ENCODE measurements at regions not wholly inside any gene's neighbourhood (a gene's known extent, or its start where the extent isn't known, plus 50 kb on each side); places are given as distances from the start of the nearest gene placed in this dataset.
"Not testable (repeated sequence)": the region's sequence is repeated elsewhere in the genome, so short reads cannot be mapped to it uniquely, and the experiment has no call there.

DNA sequence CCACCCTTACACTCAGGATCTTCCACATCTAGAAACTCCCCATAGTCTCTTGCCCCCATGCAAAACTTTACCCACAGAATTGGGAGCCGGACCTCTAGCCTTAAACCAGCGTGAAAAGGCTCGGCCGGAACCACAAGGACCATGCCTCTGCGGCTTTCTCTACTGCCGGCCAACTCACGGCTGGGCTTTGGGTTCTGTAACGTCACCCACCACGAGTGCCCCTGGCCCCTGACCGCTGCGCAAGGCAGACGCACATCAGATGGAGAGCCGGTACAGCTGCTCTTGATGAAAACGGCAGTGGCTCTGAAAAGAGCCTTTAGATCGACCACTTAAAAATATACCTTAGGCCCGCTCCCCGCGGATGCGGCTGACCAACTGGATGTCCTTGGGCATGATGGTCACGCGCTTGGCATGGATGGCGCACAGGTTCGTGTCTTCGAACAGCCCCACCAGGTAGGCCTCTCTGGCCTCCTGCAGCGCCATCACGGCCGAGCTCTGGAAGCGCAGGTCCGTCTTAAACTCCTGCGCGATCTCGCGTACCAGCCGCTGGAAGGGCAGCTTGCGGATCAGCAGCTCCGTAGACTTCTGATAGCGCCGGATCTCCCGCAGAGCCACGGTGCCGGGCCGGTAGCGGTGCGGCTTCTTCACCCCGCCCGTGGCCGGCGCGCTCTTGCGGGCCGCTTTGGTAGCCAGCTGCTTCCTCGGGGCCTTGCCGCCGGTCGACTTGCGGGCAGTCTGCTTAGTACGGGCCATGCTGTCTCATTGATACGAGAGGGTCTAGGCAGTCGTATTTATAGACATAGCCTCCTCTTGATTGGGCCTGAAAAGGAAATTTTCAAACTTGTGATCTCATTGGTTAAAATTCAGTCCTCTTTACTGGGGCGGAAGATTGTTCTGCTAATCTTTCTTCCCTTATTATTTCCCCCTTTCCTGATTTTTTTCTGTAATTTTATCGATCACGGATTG lies 66.3 kb downstream of the FAM72C start:
- H3K4me3 ChIP-seq (ENCODE audit: low read depth, low read length): peak overlapping the region; percentile 60
- not testable (repeated sequence) for H3K36me3 ChIP-seq (ENCODE audit: control insufficient read depth, insufficient read depth, low read length); H3K27ac ChIP-seq (ENCODE audit: low read depth, low read length); H3K9ac ChIP-seq (ENCODE audit: low read length); H3K4me1 ChIP-seq (ENCODE audit: control insufficient read depth, insufficient read depth, low read length); H3K27me3 ChIP-seq (ENCODE audit: control insufficient read depth, insufficient read depth, low read length); H3K9me3 ChIP-seq (ENCODE audit: control insufficient read depth, insufficient read depth, low read depth, low read length)

DNA sequence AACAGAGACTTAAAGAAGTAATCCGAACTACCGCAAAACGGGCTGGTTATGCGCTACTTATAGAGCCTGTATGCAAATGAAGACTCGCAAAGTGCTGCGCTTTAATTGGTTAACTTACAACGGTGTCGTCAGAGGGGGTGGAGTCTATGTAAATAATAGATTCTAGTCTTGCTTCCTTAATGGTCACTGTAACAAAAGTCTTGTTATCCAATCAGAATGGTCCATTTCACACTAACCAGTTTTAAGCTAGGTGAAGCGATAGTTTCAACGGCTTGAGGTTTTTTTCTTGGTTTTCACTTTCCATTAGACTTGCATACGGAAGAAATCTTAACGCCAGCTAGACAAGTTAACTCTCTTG lies 67.2 kb downstream of the FAM72C start:
- H3K9ac ChIP-seq (ENCODE audit: low read length); H3K27ac ChIP-seq (ENCODE audit: low read depth, low read length); H3K9me3 ChIP-seq (ENCODE audit: control insufficient read depth, insufficient read depth, low read depth, low read length); H3K36me3 ChIP-seq (ENCODE audit: control insufficient read depth, insufficient read depth, low read length); H3K4me1 ChIP-seq (ENCODE audit: control insufficient read depth, insufficient read depth, low read length); H3K27me3 ChIP-seq (ENCODE audit: control insufficient read depth, insufficient read depth, low read length): not testable (repeated sequence)
- H3K4me3 ChIP-seq (ENCODE audit: low read depth, low read length): peak overlapping the region; percentile 48

DNA sequence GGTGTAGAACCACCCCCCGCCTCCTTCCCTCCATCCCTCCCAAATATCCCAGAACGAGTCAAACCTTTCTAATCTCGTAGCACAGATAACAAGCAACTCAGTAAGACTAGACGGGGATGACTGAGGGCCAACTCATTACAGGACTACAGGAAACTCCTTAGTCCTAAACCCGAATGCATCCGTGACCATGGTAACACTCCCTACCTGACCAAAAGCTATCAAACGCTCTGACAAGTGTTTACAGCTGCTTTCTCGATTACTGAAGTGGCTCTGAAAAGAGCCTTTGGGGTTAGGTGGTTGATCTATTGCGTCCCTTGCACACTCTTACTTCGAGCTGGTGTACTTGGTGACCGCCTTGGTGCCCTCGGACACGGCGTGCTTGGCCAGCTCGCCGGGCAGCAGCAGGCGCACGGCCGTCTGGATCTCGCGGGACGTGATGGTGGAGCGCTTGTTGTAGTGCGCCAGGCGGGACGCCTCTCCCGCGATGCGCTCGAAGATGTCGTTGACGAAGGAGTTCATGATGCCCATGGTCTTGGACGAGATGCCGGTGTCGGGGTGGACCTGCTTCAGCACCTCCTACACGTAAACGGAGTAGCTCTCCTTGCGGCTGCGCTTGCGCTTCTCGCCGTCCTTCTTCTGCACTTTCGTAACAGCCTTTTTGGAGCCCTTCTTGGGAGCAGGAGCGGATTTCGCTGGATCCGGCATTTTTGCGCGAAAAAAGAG lies 67.7 kb downstream of the FAM72C start:
- not testable (repeated sequence) for H3K9me3 ChIP-seq (ENCODE audit: control insufficient read depth, insufficient read depth, low read depth, low read length); H3K27ac ChIP-seq (ENCODE audit: low read depth, low read length); H3K27me3 ChIP-seq (ENCODE audit: control insufficient read depth, insufficient read depth, low read length); H3K36me3 ChIP-seq (ENCODE audit: control insufficient read depth, insufficient read depth, low read length); H3K9ac ChIP-seq (ENCODE audit: low read length); H3K4me1 ChIP-seq (ENCODE audit: control insufficient read depth, insufficient read depth, low read length)
- H3K4me3 ChIP-seq (ENCODE audit: low read depth, low read length): peak overlapping the region; percentile 48

DNA sequence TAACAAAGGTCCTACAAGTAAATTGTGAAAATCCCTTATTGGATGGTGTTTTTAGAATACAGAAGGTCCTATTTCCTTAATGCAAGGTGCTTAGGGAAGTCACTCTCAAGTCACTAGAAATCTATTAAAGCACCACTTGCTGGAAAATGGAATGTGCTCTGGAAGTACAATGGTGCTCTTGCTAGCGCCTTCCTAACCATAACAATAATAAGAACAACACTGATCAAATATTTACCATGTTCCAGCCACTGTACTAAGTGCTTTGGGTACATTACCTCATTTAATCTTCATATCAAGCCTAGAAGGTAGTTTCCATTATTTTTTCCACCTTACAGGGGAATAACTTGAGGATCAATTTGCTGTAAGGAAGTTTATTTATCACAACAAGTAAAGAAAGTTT lies 75.4 kb downstream of the FAM72C start:
- not testable (repeated sequence) for H3K9ac ChIP-seq (ENCODE audit: low read length); H3K27me3 ChIP-seq (ENCODE audit: control insufficient read depth, insufficient read depth, low read length); H3K4me3 ChIP-seq (ENCODE audit: low read depth, low read length); H3K36me3 ChIP-seq (ENCODE audit: control insufficient read depth, insufficient read depth, low read length); H3K27ac ChIP-seq (ENCODE audit: low read depth, low read length); H3K4me1 ChIP-seq (ENCODE audit: control insufficient read depth, insufficient read depth, low read length); H3K9me3 ChIP-seq (ENCODE audit: control insufficient read depth, insufficient read depth, low read depth, low read length)

DNA sequence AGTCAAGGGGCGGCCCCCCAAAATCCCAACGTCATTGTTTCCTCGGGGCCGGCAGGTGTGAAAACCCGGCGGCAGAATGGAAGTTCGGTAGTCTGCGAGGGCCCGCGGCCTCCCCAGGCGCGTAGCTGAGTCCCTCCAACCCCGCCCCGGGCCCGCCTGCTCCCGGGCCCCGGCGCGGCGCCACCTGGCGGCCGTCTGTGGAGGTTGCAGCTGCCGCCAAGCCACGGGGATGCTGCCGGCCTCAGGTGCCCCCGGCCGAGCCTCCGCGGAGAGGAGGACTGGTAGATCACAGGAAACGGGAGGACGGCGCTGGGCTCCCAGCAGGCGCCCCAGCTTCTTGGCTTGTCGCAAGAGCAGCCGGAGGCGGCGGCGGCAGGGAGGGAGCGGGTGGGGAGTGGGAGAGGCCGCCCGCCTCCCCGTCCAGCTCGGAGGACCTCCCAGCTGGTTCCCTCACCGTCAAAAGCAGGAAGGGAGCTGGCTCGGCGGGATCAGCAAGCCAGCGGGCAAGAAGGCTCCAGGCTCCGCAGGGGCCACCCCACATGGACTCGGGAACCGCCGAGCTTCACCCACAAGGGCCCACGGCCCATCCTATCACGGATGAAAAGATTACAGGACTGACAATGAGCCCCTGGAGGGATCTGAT lies 86.7 kb downstream of the FAM72C start:
- not testable (repeated sequence) for H3K4me1 ChIP-seq (ENCODE audit: control insufficient read depth, insufficient read depth, low read length); H3K9me3 ChIP-seq (ENCODE audit: control insufficient read depth, insufficient read depth, low read depth, low read length); H3K9ac ChIP-seq (ENCODE audit: low read length); H3K4me3 ChIP-seq (ENCODE audit: low read depth, low read length); H3K27me3 ChIP-seq (ENCODE audit: control insufficient read depth, insufficient read depth, low read length); H3K27ac ChIP-seq (ENCODE audit: low read depth, low read length); H3K36me3 ChIP-seq (ENCODE audit: control insufficient read depth, insufficient read depth, low read length)

DNA sequence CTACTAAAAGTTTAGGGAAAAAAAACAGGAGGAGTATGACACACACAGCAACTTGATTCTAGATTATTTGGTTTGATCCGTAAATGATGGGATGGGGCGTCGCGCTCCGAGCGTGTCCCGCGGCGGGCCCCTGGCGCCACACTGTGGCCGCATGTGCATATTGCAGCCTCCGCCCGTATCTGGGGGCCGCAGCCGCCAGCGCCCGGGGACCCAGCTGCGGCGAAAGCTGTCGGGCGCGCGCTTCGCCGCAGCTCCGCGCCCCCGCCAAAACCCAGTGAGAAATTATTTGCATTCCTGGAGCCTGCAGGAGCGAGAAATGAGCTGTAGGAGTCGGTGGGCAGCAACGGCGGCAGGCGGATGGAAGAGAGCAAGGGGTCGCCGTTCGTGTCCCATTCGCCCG lies 87.3 kb downstream of the FAM72C start:
- not testable (repeated sequence) for H3K4me1 ChIP-seq (ENCODE audit: control insufficient read depth, insufficient read depth, low read length); H3K9me3 ChIP-seq (ENCODE audit: control insufficient read depth, insufficient read depth, low read depth, low read length); H3K36me3 ChIP-seq (ENCODE audit: control insufficient read depth, insufficient read depth, low read length); H3K4me3 ChIP-seq (ENCODE audit: low read depth, low read length); H3K27ac ChIP-seq (ENCODE audit: low read depth, low read length); H3K9ac ChIP-seq (ENCODE audit: low read length); H3K27me3 ChIP-seq (ENCODE audit: control insufficient read depth, insufficient read depth, low read length)

DNA sequence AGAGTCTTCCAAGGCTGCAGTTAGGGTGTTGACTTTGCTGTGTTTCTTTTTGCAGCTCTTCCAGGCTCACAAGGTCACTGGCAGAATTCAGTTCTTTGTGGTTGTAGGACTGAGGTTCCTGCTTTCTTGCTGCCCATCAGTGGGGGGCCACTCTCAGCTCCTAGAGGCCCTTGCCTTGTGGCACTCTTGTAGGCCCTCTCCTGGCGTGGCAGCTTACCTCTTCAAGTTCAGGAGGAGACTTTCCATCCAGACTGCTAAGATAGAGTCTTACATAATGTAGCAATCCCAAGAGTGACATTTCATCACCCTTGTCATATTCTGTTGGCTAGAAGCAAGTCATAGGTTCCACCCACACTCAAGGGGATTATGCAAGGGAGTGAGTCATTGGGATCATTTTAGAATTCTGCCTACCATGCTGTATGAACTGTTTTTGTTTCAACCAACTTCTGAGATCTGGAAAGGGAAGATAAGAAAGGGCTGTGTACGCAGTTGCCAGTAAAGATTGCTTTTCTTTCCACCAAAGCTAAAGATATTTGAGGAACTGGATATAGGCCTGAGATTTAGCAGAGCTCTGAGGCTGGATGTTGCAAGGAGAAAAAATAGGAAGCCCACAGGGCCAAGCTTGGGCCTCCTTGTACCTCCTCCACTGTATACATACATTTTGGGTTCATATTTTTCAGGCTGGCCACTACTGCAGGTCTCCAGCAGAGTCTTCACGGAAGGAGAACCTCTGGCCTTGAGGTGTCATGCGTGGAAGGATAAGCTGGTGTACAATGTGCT lies 91.8 kb downstream of the FAM72C start:
- H3K4me3 ChIP-seq (ENCODE audit: low read depth, low read length); H3K36me3 ChIP-seq (ENCODE audit: control insufficient read depth, insufficient read depth, low read length); H3K4me1 ChIP-seq (ENCODE audit: control insufficient read depth, insufficient read depth, low read length); H3K9me3 ChIP-seq (ENCODE audit: control insufficient read depth, insufficient read depth, low read depth, low read length); H3K9ac ChIP-seq (ENCODE audit: low read length); H3K27me3 ChIP-seq (ENCODE audit: control insufficient read depth, insufficient read depth, low read length); H3K27ac ChIP-seq (ENCODE audit: low read depth, low read length): not testable (repeated sequence)

DNA sequence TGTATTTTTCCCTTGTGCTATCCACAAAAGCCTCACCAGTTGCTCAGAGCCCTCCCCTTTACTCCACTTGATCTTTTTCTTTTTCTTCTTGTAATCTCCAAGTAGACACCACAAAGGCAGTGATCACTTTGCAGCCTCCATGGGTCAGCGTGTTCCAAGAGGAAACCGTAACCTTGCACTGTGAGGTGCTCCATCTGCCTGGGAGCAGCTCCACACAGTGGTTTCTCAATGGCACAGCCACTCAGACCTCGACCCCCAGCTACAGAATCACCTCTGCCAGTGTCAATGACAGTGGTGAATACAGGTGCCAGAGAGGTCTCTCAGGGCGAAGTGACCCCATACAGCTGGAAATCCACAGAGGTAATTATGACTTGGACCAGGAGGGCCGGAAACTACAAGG lies 95.8 kb downstream of the FAM72C start:
- H3K4me1 ChIP-seq (ENCODE audit: control insufficient read depth, insufficient read depth, low read length); H3K9ac ChIP-seq (ENCODE audit: low read length); H3K36me3 ChIP-seq (ENCODE audit: control insufficient read depth, insufficient read depth, low read length); H3K27me3 ChIP-seq (ENCODE audit: control insufficient read depth, insufficient read depth, low read length); H3K27ac ChIP-seq (ENCODE audit: low read depth, low read length); H3K9me3 ChIP-seq (ENCODE audit: control insufficient read depth, insufficient read depth, low read depth, low read length); H3K4me3 ChIP-seq (ENCODE audit: low read depth, low read length): not testable (repeated sequence)

DNA sequence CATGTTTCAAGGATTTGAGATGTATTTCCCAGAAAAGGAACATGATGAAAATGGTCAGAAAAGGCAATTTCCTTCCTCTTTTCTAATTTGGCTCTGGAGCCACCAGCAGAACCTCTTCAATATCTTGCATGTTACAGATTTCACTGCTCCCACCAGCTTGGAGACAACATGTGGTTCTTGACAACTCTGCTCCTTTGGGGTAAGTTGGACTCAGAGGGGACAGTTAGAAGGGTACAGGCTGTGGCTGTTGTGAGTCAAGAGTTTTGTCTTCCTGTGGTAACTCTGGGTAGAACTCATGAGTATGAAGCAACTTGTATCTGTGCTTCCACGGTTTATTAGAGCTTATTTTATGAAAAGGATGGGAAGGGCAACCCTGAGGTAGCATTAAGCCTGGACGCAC lies 97.2 kb downstream of the FAM72C start:
- H3K9ac ChIP-seq (ENCODE audit: low read length); H3K27ac ChIP-seq (ENCODE audit: low read depth, low read length); H3K36me3 ChIP-seq (ENCODE audit: control insufficient read depth, insufficient read depth, low read length); H3K9me3 ChIP-seq (ENCODE audit: control insufficient read depth, insufficient read depth, low read depth, low read length); H3K4me1 ChIP-seq (ENCODE audit: control insufficient read depth, insufficient read depth, low read length); H3K4me3 ChIP-seq (ENCODE audit: low read depth, low read length); H3K27me3 ChIP-seq (ENCODE audit: control insufficient read depth, insufficient read depth, low read length): not testable (repeated sequence)

DNA sequence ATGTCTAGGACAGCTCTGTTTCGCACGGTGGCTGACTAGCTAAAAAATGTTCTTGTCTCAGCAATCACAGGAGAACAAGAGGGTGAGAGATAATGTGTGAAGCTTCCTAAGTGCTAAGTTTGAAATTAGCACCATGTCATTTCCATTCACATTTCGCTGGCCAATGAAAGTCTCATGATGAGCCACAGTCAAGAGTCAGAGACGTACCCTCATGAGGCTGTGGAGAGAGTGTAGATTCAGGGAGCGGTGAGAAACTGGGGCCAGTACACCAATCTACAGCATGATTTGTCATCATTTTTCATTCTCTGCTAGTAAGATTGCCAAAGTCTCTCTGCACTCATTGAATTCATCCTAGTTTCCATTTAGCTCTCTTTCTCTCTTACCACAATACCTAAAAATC lies 98.1 kb downstream of the FAM72C start:
- not testable (repeated sequence) for H3K27ac ChIP-seq (ENCODE audit: low read depth, low read length); H3K36me3 ChIP-seq (ENCODE audit: control insufficient read depth, insufficient read depth, low read length); H3K9ac ChIP-seq (ENCODE audit: low read length); H3K4me1 ChIP-seq (ENCODE audit: control insufficient read depth, insufficient read depth, low read length); H3K27me3 ChIP-seq (ENCODE audit: control insufficient read depth, insufficient read depth, low read length); H3K4me3 ChIP-seq (ENCODE audit: low read depth, low read length); H3K9me3 ChIP-seq (ENCODE audit: control insufficient read depth, insufficient read depth, low read depth, low read length)

DNA sequence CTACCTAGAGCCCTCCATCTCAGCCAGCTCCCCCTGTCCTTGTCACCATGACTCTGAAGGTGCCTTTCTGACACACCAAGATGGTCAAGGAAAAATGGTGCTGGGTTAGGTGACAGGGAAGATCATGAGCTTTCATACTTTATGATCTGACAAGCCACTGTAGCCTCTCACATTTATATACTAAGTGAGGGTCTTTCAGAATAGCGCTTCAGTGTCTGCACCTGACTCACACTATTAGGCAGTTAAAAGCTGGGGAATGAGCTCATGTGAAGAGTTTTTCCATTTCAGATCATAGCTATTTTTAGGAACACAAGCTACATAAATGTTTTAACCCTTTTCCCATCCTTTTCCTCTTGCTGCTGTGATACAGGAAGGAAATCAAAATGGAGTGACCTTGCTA lies 101.4 kb downstream of the FAM72C start:
- not testable (repeated sequence) for H3K9me3 ChIP-seq (ENCODE audit: control insufficient read depth, insufficient read depth, low read depth, low read length); H3K27ac ChIP-seq (ENCODE audit: low read depth, low read length); H3K27me3 ChIP-seq (ENCODE audit: control insufficient read depth, insufficient read depth, low read length); H3K9ac ChIP-seq (ENCODE audit: low read length); H3K4me1 ChIP-seq (ENCODE audit: control insufficient read depth, insufficient read depth, low read length); H3K4me3 ChIP-seq (ENCODE audit: low read depth, low read length); H3K36me3 ChIP-seq (ENCODE audit: control insufficient read depth, insufficient read depth, low read length)

Data from HUES6 (cell line).